ENCODE measurements at regions not wholly inside any gene's neighbourhood (a gene's known extent, or its start where the extent isn't known, plus 50 kb on each side); places are given as distances from the start of the nearest gene placed in this dataset.
"Not testable (repeated sequence)": the region's sequence is repeated elsewhere in the genome, so short reads cannot be mapped to it uniquely, and the experiment has no call there.

GRCh38 chr2:146376511-146377064, 1468.2 kb upstream of the ACVR2A start:
- Histone ChIP-seq H3K4me3 (no peak overlapping the region), H3K9me3 (no peaks in the 10 kb centered on the region), H3K27ac (no peak overlapping the region), H3K4me1 (no peaks in the 10 kb centered on the region), H3K36me3 (no peaks in the 10 kb centered on the region), H3K27me3 (no peaks in the 10 kb centered on the region)
- 68 to 80% methylated on average over 4 of the region's 4 CpGs for WGBS, 2 donors (ENCODE audit: low coverage in 1 of 2)
- TF ChIP-seq EP300 (IDR thresholded peaks at IDR 0.05) (no peak), POLR2A (IDR thresholded peaks at IDR 0.05) (no peak), POLR2AphosphoS5 (IDR thresholded peaks at IDR 0.05) (no peak)
- TF ChIP-seq, protein P1, sequence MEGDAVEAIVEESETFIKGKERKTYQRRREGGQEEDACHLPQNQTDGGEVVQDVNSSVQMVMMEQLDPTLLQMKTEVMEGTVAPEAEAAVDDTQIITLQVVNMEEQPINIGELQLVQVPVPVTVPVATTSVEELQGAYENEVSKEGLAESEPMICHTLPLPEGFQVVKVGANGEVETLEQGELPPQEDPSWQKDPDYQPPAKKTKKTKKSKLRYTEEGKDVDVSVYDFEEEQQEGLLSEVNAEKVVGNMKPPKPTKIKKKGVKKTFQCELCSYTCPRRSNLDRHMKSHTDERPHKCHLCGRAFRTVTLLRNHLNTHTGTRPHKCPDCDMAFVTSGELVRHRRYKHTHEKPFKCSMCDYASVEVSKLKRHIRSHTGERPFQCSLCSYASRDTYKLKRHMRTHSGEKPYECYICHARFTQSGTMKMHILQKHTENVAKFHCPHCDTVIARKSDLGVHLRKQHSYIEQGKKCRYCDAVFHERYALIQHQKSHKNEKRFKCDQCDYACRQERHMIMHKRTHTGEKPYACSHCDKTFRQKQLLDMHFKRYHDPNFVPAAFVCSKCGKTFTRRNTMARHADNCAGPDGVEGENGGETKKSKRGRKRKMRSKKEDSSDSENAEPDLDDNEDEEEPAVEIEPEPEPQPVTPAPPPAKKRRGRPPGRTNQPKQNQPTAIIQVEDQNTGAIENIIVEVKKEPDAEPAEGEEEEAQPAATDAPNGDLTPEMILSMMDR (IDR thresholded peaks at IDR 0.05): no peak
- no peak for ATAC-seq

DNA sequence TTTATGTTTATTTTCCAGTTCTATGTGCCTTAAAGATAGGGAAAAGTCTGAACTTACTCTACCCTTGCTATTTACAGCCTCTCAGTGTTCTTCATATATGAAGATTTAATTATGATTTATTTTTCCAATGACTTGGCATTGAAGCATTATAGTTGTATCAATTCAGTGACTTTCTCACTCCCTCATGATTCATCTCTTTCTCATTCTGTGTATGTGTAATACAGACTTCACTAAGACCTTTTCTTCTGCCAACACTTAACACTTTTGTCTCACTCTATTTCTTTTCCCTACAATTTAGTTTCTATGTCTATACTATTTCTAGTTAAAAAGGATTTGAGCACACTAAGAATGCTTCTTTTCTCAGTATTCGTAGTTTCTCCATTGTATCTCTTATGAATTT, 1470.3 kb upstream of the ACVR2A start:
- no peaks in the 10 kb centered on the region for H3K4me1 ChIP-seq
- H3K36me3 ChIP-seq: no peaks in the 10 kb centered on the region
- no peak for ATAC-seq
- H3K27ac ChIP-seq: no peak overlapping the region
- H3K4me3 ChIP-seq: no peak overlapping the region
- H3K27me3 ChIP-seq: no peaks in the 10 kb centered on the region
- WGBS, 2 donors (ENCODE audit: low coverage in 1 of 2): 83 to 89% methylated on average over 1 of the region's 1 CpG
- no peaks in the 10 kb centered on the region for H3K9me3 ChIP-seq
- TF ChIP-seq EP300 (IDR thresholded peaks at IDR 0.05) (no peak), POLR2AphosphoS5 (IDR thresholded peaks at IDR 0.05) (no peak), POLR2A (IDR thresholded peaks at IDR 0.05) (no peak)
- TF ChIP-seq, protein P1 (IDR thresholded peaks at IDR 0.05): no peak

DNA sequence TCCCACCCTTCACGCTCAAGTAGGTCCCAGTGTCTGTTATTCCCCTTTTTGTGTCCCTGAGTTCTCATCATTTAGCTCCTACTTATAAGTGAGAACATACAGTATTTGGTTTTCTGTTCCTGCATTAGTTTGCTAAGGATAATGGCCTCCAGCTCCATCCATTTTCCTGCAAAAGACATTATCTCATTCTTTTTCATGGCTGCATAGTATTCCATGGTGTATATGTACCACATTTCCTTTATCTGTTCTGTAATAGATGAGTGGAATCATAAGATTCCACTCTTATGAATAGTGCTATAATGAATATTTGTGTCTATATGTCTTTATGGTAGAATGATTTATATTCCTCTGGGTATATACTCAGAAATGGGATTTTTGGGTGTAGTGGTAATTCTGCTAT, 1473.5 kb upstream of the ACVR2A start:
- not testable (repeated sequence) for H3K27ac ChIP-seq, ATAC-seq, H3K4me3 ChIP-seq, H3K4me1 ChIP-seq, H3K9me3 ChIP-seq, H3K27me3 ChIP-seq, H3K36me3 ChIP-seq
- 93 to 100% methylated on average over 1 of the region's 1 CpG for WGBS, 2 donors (ENCODE audit: low coverage in 1 of 2)

GRCh38 chr2:146370826-146371225, 1474.0 kb upstream of the ACVR2A start:
- no peak for ATAC-seq
- Histone ChIP-seq H3K9me3 (no peaks in the 10 kb centered on the region), H3K4me1 (no peaks in the 10 kb centered on the region), H3K27me3 (no peaks in the 10 kb centered on the region), H3K36me3 (no peaks in the 10 kb centered on the region), H3K4me3 (no peak overlapping the region), H3K27ac (no peak overlapping the region)
- TF ChIP-seq, protein P1 (IDR thresholded peaks at IDR 0.05): no peak
- TF ChIP-seq POLR2AphosphoS5 (IDR thresholded peaks at IDR 0.05) (no peak), POLR2A (IDR thresholded peaks at IDR 0.05) (no peak), EP300 (IDR thresholded peaks at IDR 0.05) (no peak)

DNA sequence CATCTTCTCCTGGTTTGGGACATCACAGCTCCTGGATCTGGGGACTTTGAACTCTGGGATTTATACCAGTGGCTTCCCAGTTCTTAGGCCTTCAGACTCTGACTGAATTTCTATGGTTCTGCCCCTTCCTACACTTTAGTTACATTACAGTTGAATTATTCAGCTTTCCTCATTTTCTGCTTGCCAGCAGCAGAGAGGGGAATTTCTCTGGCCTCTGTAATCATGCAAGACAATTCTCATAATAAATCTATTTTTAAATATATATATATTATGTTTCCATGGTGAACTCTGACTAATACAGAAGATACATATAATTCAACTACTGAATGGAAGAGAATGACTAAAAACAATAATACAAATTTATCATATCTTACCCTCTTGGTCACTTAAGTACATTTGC, 1478.6 kb upstream of the ACVR2A start:
- no peak for TF ChIP-seq EP300 (IDR thresholded peaks at IDR 0.05)
- TF ChIP-seq, protein P1 (IDR thresholded peaks at IDR 0.05): no peak
- TF ChIP-seq POLR2A (IDR thresholded peaks at IDR 0.05): no peak
- no peak for TF ChIP-seq POLR2AphosphoS5 (IDR thresholded peaks at IDR 0.05)
- H3K27me3 ChIP-seq: no peaks in the 10 kb centered on the region
- no peaks in the 10 kb centered on the region for H3K4me1 ChIP-seq
- no peak overlapping the region for H3K27ac ChIP-seq
- ATAC-seq: no peak
- H3K4me3 ChIP-seq: no peak overlapping the region
- no peaks in the 10 kb centered on the region for H3K9me3 ChIP-seq
- H3K36me3 ChIP-seq: no peaks in the 10 kb centered on the region
